Left ventricle myocardium inferior (tissue), 1 donor: ENCODE measurements at regions not wholly inside any gene's neighbourhood (a gene's known extent, or its start where the extent isn't known, plus 50 kb on each side); places are given as distances from the start of the nearest gene placed in this dataset.

ENCODE experiments used
- DNase-seq: peaks from one replicate; pipeline ENCODE4 v3.0.0-alpha.2; 2020
- H3K27ac ChIP-seq: fragments of 200-600 bp; replicated peaks from 2 replicates; pipeline ENCODE4 v1.8.0; 2021
- H3K27me3 ChIP-seq: fragments of 200-600 bp; 2 replicates; pipeline ENCODE4 v1.8.0; 2021; ENCODE audit warnings: low read depth
- H3K36me3 ChIP-seq: fragments of 200-600 bp; 2 replicates; pipeline ENCODE4 v1.8.0; 2021
- H3K4me1 ChIP-seq: fragments of 200-600 bp; 2 replicates; pipeline ENCODE4 v1.8.0; 2021
- H3K4me3 ChIP-seq: fragments of 200-600 bp; 2 replicates; pipeline ENCODE4 v1.8.0; 2021; ENCODE audit warnings: mild to moderate bottlenecking, moderate library complexity
- H3K9me3 ChIP-seq: fragments of 200-600 bp; replicated peaks from 2 replicates; pipeline ENCODE4 v1.8.0; 2021
- CTCF ChIP-seq: fragments of 200-600 bp; IDR thresholded peaks from 2 replicates; pipeline ENCODE4 v1.8.0; 2021; ENCODE audit warnings: antibody characterized with exemption, mild to moderate bottlenecking, borderline replicate concordance
- intact Hi-C: fragments of 100-400 bp; cut with micrococcal nuclease; formaldehyde crosslinking; loops from one replicate; pipeline ENCODE4 v1.11.0; 2022
- donor health status: DM: no; HTN: yes; CAD: no; lungs with severe emphysema.

- H3K9me3 ChIP-seq: no peaks in the 10 kb centered on the region
- H3K4me3 ChIP-seq: no peak overlapping the region
- H3K27ac ChIP-seq: no peak overlapping the region
- intact Hi-C loops: no loop called here
- TF ChIP-seq CTCF: no peak
- H3K36me3 ChIP-seq: no peaks in the 10 kb centered on the region
- no peaks in the 10 kb centered on the region for H3K4me1 ChIP-seq
- DNase-seq: no peak
- H3K27me3 ChIP-seq: no peaks in the 10 kb centered on the region
Measured at GRCh38 chr1:69180358-69180757, 387.4 kb upstream of the LRRC7 start.

- no peak overlapping the region for H3K4me3 ChIP-seq
- no peaks in the 10 kb centered on the region for H3K36me3 ChIP-seq
- TF ChIP-seq CTCF: no peak
- H3K27ac ChIP-seq: no peak overlapping the region
- H3K4me1 ChIP-seq: no peaks in the 10 kb centered on the region
- no peaks in the 10 kb centered on the region for H3K27me3 ChIP-seq
- intact Hi-C loops: no loop called here
- no peaks in the 10 kb centered on the region for H3K9me3 ChIP-seq
- no peak for DNase-seq
Measured at GRCh38 chr1:69185378-69185777, 382.3 kb upstream of the LRRC7 start.

GRCh38 chr1:69191335-69191734 lies 376.4 kb upstream of the LRRC7 start:
- Histone ChIP-seq H3K36me3 (no peaks in the 10 kb centered on the region), H3K9me3 (no peaks in the 10 kb centered on the region), H3K4me1 (no peaks in the 10 kb centered on the region), H3K27ac (no peak overlapping the region), H3K27me3 (no peaks in the 10 kb centered on the region), H3K4me3 (no peak overlapping the region)
- intact Hi-C loops: no loop called here
- no peak for DNase-seq
- no peak for TF ChIP-seq CTCF

- Histone ChIP-seq H3K9me3 (no peaks in the 10 kb centered on the region), H3K4me3 (no peak overlapping the region), H3K4me1 (no peaks in the 10 kb centered on the region), H3K36me3 (no peaks in the 10 kb centered on the region), H3K27ac (no peak overlapping the region), H3K27me3 (no peaks in the 10 kb centered on the region)
- no peak for DNase-seq
- intact Hi-C loops: no loop called here
- no peak for TF ChIP-seq CTCF
Measured at GRCh38 chr1:69195136-69195535, 372.6 kb upstream of the LRRC7 start.

- DNase-seq: no peak
- no peak for TF ChIP-seq CTCF
- no peaks in the 10 kb centered on the region for H3K27me3 ChIP-seq
- no peak overlapping the region for H3K27ac ChIP-seq
- no peaks in the 10 kb centered on the region for H3K36me3 ChIP-seq
- H3K4me1 ChIP-seq: no peaks in the 10 kb centered on the region
- intact Hi-C loops: no loop called here
- no peak overlapping the region for H3K4me3 ChIP-seq
- no peaks in the 10 kb centered on the region for H3K9me3 ChIP-seq
Measured at GRCh38 chr1:69196071-69196470, 371.7 kb upstream of the LRRC7 start.

GRCh38 chr1:69197816-69198215 lies 369.9 kb upstream of the LRRC7 start:
- Histone ChIP-seq H3K4me1 (no peaks in the 10 kb centered on the region), H3K36me3 (no peaks in the 10 kb centered on the region)

More at GRCh38 chr1:69197816-69198215, 369.9 kb upstream of the LRRC7 start:
- intact Hi-C loops: no loop called here
- no peak for TF ChIP-seq CTCF
- no peak for DNase-seq
- Histone ChIP-seq H3K9me3 (no peaks in the 10 kb centered on the region), H3K27me3 (no peaks in the 10 kb centered on the region), H3K27ac (no peak overlapping the region), H3K4me3 (no peak overlapping the region)
